GM12875 (cell line): ENCODE measurements at regions not wholly inside any gene's neighbourhood (a gene's known extent, or its start where the extent isn't known, plus 50 kb on each side); places are given as distances from the start of the nearest gene placed in this dataset.

Experiments used
- H3K4me3 ChIP-seq: one replicate; pipeline ENCODE4 v1.5.1; 2011; ENCODE audit warnings: low read depth, low read length, control low read depth
- TF ChIP-seq, protein P1 (sequence below): IDR thresholded peaks from 2 replicates; pipeline ENCODE4 v1.5.1; 2011; ENCODE audit warnings: low read depth, mild to moderate bottlenecking, control low read depth, inconsistent platforms, low read length, moderate library complexity, borderline replicate concordance; ENCODE audit not compliant: insufficient read depth

DNA sequence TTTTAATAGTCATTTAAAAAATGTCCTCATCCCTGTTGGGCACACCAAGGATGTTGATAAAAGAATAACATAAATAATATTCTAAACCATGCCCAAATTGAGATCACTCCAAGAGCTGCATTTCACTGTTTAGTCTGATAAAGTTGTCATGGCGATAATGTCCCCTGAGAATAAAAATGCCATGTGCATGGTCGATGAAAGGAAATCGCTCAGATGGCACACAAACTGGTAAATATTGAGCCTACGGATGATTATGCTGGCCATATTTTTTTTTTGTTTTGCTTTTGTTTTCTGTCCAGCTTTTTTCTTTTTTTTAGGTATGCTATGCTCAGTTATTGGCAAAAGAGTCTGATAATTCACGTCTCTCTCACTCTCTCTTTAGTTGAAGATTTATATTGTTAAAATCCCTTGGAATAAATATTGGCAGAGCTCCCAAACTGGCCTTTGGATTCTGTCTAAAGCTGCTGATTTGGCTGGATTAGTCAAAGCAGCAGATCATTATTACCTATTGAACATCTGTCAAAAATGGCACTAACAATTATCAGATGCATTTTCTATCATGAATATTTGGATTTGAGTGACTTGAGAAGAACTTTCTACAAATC is 643.8 kb downstream of the SQOR start:
- H3K4me3 ChIP-seq: no peak overlapping the region
- TF ChIP-seq, protein P1, sequence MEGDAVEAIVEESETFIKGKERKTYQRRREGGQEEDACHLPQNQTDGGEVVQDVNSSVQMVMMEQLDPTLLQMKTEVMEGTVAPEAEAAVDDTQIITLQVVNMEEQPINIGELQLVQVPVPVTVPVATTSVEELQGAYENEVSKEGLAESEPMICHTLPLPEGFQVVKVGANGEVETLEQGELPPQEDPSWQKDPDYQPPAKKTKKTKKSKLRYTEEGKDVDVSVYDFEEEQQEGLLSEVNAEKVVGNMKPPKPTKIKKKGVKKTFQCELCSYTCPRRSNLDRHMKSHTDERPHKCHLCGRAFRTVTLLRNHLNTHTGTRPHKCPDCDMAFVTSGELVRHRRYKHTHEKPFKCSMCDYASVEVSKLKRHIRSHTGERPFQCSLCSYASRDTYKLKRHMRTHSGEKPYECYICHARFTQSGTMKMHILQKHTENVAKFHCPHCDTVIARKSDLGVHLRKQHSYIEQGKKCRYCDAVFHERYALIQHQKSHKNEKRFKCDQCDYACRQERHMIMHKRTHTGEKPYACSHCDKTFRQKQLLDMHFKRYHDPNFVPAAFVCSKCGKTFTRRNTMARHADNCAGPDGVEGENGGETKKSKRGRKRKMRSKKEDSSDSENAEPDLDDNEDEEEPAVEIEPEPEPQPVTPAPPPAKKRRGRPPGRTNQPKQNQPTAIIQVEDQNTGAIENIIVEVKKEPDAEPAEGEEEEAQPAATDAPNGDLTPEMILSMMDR: no peak

DNA sequence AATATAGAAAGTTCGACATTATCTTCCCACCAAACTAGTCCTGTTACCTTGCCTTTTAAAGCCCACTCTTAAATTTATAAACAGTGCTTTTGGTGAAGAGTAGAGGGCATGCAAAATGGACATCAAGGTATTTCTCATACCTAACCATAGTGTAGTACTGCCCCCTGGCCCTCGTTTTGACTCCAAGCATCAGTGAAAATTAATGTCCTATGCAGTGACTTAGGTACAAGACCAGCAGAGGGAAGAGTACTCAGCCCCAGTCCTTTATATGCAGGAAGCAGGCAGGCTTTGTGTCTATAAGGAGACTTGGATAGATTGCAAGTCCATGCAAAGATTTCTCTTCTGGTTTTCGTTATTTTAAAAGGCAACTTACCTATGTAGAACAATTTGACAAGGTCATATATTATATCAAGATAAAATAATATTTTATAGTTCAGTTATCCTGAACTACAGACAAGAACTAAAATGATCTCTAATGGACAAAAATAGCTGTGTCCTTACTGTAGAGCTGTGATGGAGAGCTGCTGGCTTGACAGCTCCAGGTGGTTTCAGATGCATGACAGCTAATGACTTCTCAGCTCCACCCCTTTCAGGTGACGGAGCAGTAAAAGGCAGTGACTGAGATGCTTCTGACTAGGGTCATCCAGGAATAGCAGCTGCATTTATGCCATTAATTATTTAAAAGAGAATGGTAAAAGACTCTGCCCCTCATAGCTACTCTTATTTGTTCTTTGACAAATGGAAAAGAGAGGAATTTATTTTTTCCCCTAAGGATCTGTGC is 646.1 kb downstream of the SQOR start:
- no peak overlapping the region for H3K4me3 ChIP-seq
- TF ChIP-seq, protein P1: no peak

DNA sequence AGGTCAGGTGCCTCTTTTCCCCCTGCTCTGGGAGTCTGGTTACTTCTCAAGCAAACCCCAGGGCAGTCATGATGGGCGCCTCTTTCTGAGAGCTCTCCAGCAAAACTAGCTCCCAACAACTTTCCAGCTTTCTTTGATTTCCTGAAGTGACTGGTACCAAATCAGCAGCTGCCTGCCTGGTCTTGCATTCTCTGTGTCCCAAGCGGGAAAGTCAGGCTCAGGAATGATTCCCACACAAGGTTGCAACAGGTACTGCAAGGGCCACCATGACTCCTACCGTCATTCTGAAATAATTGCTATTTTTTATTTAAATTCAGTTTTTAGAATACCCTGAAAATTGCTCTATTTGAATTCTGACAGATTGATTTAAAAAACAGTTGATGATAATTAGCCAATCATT is 658.7 kb downstream of the SQOR start:
- no peak overlapping the region for H3K4me3 ChIP-seq
- TF ChIP-seq, protein P1: no peak

DNA sequence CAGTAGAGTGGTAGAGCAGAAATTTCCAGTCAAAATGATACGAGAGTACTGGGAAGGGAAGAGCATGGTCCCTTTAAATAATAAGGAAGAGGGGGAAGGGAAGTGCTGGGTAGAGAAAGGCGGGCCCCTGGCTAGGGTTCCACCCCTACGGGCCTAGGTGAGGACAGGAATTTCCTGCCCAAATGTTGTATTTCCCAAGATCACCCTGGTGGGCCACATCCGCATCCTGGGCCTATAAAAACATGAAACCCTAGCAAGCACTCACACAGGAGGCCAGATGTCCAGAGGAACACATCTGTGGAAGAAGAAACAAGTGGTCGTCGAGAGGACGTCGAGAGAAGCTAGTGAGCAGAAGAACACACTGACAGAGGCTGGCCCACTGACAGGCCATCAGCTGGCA is 661.2 kb downstream of the SQOR start:
- TF ChIP-seq, protein P1: no peak
- no peak overlapping the region for H3K4me3 ChIP-seq

DNA sequence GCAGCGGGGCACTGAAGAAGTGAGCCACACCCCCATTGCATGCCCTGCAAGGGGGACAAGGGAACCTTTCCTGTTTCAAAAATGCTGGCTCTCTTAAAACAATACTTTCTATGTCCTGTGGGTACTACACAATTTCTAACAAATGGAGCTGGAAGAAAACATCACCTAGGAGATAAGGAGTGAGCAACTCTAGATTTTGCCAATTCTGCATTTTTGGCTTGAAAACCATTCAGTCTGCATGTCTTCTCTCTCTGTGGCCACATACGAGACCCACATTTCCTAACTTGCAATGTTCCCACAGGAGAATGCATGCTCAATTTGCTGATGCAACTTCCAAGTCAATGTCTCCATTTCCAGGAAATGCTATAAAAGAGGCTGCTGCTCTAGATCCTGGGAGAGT is 662.0 kb downstream of the SQOR start:
- TF ChIP-seq, protein P1: no peak
- H3K4me3 ChIP-seq: no peak overlapping the region

DNA sequence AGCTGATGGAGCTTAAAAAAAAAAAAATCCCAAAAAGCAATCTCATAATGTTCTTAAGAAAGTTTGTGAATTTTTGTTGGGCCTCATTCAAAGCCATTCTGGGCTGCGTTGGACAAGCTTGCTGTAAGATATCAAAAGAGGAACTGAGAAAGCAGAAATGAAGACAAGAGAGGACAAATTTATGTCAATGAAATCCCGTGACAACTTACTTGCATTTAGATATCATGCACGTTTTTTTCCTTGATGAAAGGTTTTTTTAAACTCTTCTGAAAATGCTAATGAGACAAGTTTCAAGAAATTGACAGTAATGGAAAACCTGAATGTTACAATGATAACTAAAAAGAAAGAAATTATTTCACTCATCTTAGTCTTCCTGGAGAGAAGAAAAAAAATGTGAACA is 662.9 kb downstream of the SQOR start:
- TF ChIP-seq, protein P1: no peak
- no peak overlapping the region for H3K4me3 ChIP-seq

DNA sequence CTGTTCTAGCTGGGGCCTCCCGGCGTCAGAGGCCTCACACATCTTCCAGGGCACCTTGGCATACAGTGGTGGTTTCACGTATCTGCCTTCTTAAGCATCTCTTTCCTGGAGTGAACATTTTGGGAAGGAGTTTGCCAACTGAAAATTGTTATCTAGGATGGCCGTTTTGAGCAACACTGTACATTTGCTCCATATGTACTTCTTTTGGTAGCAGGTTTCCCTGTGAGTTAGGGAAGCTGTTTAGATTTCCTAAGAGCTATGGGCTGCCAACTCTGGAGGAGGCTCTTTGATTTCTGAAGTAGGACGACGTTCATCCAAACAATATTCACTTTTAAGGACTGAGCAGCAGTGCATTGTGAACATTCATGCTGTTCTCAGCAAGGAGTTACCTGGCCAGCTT is 665.9 kb downstream of the SQOR start:
- TF ChIP-seq, protein P1: no peak
- H3K4me3 ChIP-seq: no peak overlapping the region
